H1 (cell line): ENCODE measurements at regions not wholly inside any gene's neighbourhood (a gene's known extent, or its start where the extent isn't known, plus 50 kb on each side); places are given as distances from the start of the nearest gene placed in this dataset.

ENCODE experiments used
- CBX8 ChIP-seq: fragments of 300-800, 300-1000 bp; sonication (generic); IDR thresholded peaks from 2 replicates; pipeline ENCODE4 v1.7.1; 2016; ENCODE audit warnings: low read depth, low read length, borderline replicate concordance
- TF ChIP-seq, protein P1 (sequence below): fragments of 300-600 bp; sonication (generic); IDR thresholded peaks from 2 replicates; pipeline ENCODE4 v1.7.1; 2012; ENCODE audit warnings: low read length, moderate library complexity, mild to moderate bottlenecking, inconsistent platforms; ENCODE audit not compliant: insufficient replicate concordance

DNA sequence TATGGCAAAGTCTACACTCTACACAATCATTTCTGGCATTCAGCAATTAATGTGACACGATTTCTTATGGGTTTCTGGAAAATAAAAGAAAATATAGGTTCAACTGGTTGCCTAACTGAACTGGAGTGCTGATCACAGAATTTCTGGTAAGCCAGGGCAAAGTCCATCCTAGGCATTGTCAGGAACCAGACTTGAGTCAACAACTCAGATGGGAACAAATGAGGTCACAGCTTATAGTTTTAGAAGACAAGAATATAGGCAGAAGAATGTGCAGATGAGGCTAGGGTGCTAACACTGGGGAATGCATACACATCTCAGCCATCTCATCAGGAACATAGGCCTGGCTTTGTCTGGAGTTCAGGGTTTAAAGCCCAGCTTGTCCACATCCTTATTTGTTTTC is 317.2 kb upstream of the ID2 start (continued):
- TF ChIP-seq, protein P1, sequence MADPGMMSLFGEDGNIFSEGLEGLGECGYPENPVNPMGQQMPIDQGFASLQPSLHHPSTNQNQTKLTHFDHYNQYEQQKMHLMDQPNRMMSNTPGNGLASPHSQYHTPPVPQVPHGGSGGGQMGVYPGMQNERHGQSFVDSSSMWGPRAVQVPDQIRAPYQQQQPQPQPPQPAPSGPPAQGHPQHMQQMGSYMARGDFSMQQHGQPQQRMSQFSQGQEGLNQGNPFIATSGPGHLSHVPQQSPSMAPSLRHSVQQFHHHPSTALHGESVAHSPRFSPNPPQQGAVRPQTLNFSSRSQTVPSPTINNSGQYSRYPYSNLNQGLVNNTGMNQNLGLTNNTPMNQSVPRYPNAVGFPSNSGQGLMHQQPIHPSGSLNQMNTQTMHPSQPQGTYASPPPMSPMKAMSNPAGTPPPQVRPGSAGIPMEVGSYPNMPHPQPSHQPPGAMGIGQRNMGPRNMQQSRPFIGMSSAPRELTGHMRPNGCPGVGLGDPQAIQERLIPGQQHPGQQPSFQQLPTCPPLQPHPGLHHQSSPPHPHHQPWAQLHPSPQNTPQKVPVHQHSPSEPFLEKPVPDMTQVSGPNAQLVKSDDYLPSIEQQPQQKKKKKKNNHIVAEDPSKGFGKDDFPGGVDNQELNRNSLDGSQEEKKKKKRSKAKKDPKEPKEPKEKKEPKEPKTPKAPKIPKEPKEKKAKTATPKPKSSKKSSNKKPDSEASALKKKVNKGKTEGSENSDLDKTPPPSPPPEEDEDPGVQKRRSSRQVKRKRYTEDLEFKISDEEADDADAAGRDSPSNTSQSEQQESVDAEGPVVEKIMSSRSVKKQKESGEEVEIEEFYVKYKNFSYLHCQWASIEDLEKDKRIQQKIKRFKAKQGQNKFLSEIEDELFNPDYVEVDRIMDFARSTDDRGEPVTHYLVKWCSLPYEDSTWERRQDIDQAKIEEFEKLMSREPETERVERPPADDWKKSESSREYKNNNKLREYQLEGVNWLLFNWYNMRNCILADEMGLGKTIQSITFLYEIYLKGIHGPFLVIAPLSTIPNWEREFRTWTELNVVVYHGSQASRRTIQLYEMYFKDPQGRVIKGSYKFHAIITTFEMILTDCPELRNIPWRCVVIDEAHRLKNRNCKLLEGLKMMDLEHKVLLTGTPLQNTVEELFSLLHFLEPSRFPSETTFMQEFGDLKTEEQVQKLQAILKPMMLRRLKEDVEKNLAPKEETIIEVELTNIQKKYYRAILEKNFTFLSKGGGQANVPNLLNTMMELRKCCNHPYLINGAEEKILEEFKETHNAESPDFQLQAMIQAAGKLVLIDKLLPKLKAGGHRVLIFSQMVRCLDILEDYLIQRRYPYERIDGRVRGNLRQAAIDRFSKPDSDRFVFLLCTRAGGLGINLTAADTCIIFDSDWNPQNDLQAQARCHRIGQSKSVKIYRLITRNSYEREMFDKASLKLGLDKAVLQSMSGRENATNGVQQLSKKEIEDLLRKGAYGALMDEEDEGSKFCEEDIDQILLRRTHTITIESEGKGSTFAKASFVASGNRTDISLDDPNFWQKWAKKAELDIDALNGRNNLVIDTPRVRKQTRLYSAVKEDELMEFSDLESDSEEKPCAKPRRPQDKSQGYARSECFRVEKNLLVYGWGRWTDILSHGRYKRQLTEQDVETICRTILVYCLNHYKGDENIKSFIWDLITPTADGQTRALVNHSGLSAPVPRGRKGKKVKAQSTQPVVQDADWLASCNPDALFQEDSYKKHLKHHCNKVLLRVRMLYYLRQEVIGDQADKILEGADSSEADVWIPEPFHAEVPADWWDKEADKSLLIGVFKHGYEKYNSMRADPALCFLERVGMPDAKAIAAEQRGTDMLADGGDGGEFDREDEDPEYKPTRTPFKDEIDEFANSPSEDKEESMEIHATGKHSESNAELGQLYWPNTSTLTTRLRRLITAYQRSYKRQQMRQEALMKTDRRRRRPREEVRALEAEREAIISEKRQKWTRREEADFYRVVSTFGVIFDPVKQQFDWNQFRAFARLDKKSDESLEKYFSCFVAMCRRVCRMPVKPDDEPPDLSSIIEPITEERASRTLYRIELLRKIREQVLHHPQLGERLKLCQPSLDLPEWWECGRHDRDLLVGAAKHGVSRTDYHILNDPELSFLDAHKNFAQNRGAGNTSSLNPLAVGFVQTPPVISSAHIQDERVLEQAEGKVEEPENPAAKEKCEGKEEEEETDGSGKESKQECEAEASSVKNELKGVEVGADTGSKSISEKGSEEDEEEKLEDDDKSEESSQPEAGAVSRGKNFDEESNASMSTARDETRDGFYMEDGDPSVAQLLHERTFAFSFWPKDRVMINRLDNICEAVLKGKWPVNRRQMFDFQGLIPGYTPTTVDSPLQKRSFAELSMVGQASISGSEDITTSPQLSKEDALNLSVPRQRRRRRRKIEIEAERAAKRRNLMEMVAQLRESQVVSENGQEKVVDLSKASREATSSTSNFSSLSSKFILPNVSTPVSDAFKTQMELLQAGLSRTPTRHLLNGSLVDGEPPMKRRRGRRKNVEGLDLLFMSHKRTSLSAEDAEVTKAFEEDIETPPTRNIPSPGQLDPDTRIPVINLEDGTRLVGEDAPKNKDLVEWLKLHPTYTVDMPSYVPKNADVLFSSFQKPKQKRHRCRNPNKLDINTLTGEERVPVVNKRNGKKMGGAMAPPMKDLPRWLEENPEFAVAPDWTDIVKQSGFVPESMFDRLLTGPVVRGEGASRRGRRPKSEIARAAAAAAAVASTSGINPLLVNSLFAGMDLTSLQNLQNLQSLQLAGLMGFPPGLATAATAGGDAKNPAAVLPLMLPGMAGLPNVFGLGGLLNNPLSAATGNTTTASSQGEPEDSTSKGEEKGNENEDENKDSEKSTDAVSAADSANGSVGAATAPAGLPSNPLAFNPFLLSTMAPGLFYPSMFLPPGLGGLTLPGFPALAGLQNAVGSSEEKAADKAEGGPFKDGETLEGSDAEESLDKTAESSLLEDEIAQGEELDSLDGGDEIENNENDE: no peak
- no peak for TF ChIP-seq CBX8
